AG09309 (cell line): ENCODE measurements at regions not wholly inside any gene's neighbourhood (a gene's known extent, or its start where the extent isn't known, plus 50 kb on each side); places are given as distances from the start of the nearest gene placed in this dataset.
"Not testable (repeated sequence)": the region's sequence is repeated elsewhere in the genome, so short reads cannot be mapped to it uniquely, and the experiment has no call there.

Experiments
- DNase-seq: peaks from one replicate; pipeline ENCODE4 v3.0.0-alpha.2; 2010; ENCODE audit warnings: low read depth
- H3K4me3 ChIP-seq: 2 replicates; pipeline ENCODE4 v1.5.1; 2011; ENCODE audit warnings: mild to moderate bottlenecking, low read depth, low read length, moderate library complexity; ENCODE audit not compliant: control insufficient read depth
- CTCF ChIP-seq: IDR thresholded peaks from 2 replicates; pipeline ENCODE4 v1.5.1; 2011; ENCODE audit warnings: mild to moderate bottlenecking, low read depth, low read length, inconsistent platforms; ENCODE audit not compliant: insufficient read depth, control insufficient read depth; ENCODE audit errors: missing control alignments

GRCh38 chr3:61417352-61417751 is 144.0 kb upstream of the PTPRG start:
- DNase-seq: no peak
- TF ChIP-seq CTCF: no peak
- H3K4me3 ChIP-seq: no peak overlapping the region

- no peak for TF ChIP-seq CTCF
- H3K4me3 ChIP-seq: no peak overlapping the region
Observed at GRCh38 chr3:61420136-61420759, 141.1 kb upstream of the PTPRG start.

GRCh38 chr3:61422945-61423673 is 138.3 kb upstream of the PTPRG start:
- no peak overlapping the region for H3K4me3 ChIP-seq
- no peak for DNase-seq
- TF ChIP-seq CTCF: no peak

More at GRCh38 chr3:61420136-61420759, 141.1 kb upstream of the PTPRG start:
- no peak for DNase-seq

GRCh38 chr3:61425356-61425755 is 136.0 kb upstream of the PTPRG start:
- no peak overlapping the region for H3K4me3 ChIP-seq
- no peak for DNase-seq
- TF ChIP-seq CTCF: no peak

- H3K4me3 ChIP-seq: no peak overlapping the region
- DNase-seq: no peak
- no peak for TF ChIP-seq CTCF
Observed at GRCh38 chr3:61429106-61429505, 132.3 kb upstream of the PTPRG start.

GRCh38 chr3:61434901-61435300 is 126.5 kb upstream of the PTPRG start:
- H3K4me3 ChIP-seq, DNase-seq: not testable (repeated sequence)

GRCh38 chr3:61435361-61435760 is 126.0 kb upstream of the PTPRG start:
- not testable (repeated sequence) for H3K4me3 ChIP-seq, DNase-seq
